ENCODE measurements at regions not wholly inside any gene's neighbourhood (a gene's known extent, or its start where the extent isn't known, plus 50 kb on each side); places are given as distances from the start of the nearest gene placed in this dataset.

- CTCF ChIA-PET = no interaction called here
- no peak for TF ChIP-seq CTCF (IDR thresholded peaks at IDR 0.05; ENCODE audit: insufficient read depth, low read length, missing control alignments)
- POLR2A ChIA-PET = no interaction called here
- DNase-seq (ENCODE audit: low read depth, low spot score) = no peak
- H3K4me3 ChIP-seq (ENCODE audit: low read depth, low read length) = no peak overlapping the region
Observed at GRCh38 chr16:54696522-54696921, 234.1 kb upstream of the IRX5 start.

- ChIA-PET CTCF (interaction anchor here (0.9 to 1.6 kb wide), 2 partner anchors 14 to 416 kb away, joined by 3 read pairs; no protein-coding TSS in a partner anchor), POLR2A (no interaction called here)
- DNase-seq (ENCODE audit: low read depth, low spot score) = no peak
- H3K4me3 ChIP-seq (ENCODE audit: low read depth, low read length) = no peak overlapping the region
- TF ChIP-seq CTCF (IDR thresholded peaks at IDR 0.05; ENCODE audit: insufficient read depth, low read length, missing control alignments) = no peak
Observed at GRCh38 chr16:54694651-54695050, 236.0 kb upstream of the IRX5 start.

- H3K4me3 ChIP-seq (ENCODE audit: low read depth, low read length) = no peak overlapping the region
- ChIA-PET CTCF (interaction anchor here (0.9 to 1.6 kb wide), 2 partner anchors 15 to 415 kb away, joined by 3 read pairs; no protein-coding TSS in a partner anchor), POLR2A (no interaction called here)
- no peak for TF ChIP-seq CTCF (IDR thresholded peaks at IDR 0.05; ENCODE audit: insufficient read depth, low read length, missing control alignments)
- DNase-seq (ENCODE audit: low read depth, low spot score) = no peak
Observed at GRCh38 chr16:54693864-54694263, 236.8 kb upstream of the IRX5 start.

GRCh38 chr16:54690710-54691109 is 240.0 kb upstream of the IRX5 start:
- DNase-seq (ENCODE audit: low read depth, low spot score) = no peak
- TF ChIP-seq CTCF (IDR thresholded peaks at IDR 0.05; ENCODE audit: insufficient read depth, low read length, missing control alignments) = no peak
- no peak overlapping the region for H3K4me3 ChIP-seq (ENCODE audit: low read depth, low read length)
- ChIA-PET CTCF (no interaction called here), POLR2A (no interaction called here)

GRCh38 chr16:54690306-54690705 is 240.4 kb upstream of the IRX5 start:
- H3K4me3 ChIP-seq (ENCODE audit: low read depth, low read length) = no peak overlapping the region
- POLR2A ChIA-PET = no interaction called here
- DNase-seq (ENCODE audit: low read depth, low spot score) = no peak
- no peak for TF ChIP-seq CTCF (IDR thresholded peaks at IDR 0.05; ENCODE audit: insufficient read depth, low read length, missing control alignments)
- CTCF ChIA-PET = interaction anchor here (1.2 kb wide), 2 partner anchors 12 to 408 kb away, joined by 3 read pairs; no protein-coding TSS in a partner anchor

- POLR2A ChIA-PET = no interaction called here
- CTCF ChIA-PET = interaction anchor here (1.2 kb wide), 2 partner anchors 11 to 406 kb away, joined by 3 read pairs; no protein-coding TSS in a partner anchor
- H3K4me3 ChIP-seq (ENCODE audit: low read depth, low read length) = no peak overlapping the region
- no peak for DNase-seq (ENCODE audit: low read depth, low spot score)
- TF ChIP-seq CTCF (IDR thresholded peaks at IDR 0.05; ENCODE audit: insufficient read depth, low read length, missing control alignments) = no peak
Observed at GRCh38 chr16:54689072-54689865, 241.4 kb upstream of the IRX5 start.
